Fibroblast of skin of back (primary cell): ENCODE measurements at regions not wholly inside any gene's neighbourhood (a gene's known extent, or its start where the extent isn't known, plus 50 kb on each side); places are given as distances from the start of the nearest gene placed in this dataset.
A peak's percentile ranks its signal among the peaks of the same experiment; 100 is the strongest.

Experiments used
- DNase-seq: peaks from one replicate; pipeline ENCODE4 v3.0.0-alpha.2; 2013

- no peak for DNase-seq
Measured at GRCh38 chr4:180861651-180862050, 1381.6 kb upstream of the TENM3 start.

- DNase-seq, result no peak
Measured at GRCh38 chr4:180866933-180867643, 1376.1 kb upstream of the TENM3 start.

DNA sequence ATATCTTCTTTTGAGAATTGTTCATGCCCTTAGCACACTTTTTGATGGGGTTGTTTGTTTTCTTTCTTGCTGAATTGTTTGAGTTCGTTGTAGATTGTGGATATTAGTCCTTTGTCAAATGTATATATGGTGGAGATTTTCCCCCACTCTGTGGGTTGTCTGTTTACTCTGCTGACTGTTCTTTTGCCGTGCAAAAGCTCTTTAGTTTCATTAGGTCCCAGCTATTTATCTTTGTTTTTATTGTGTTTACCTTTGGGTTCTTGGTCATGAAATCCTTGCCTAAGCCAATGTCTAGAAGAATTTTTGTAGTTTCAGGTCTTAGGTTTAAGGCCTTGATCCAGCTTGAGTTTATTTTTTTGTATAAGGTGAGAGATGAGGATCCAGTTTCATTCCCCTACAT lies 1372.6 kb upstream of the TENM3 start:
- no peak for DNase-seq

- no peak for DNase-seq
Measured at GRCh38 chr4:180898305-180898704, 1344.9 kb upstream of the TENM3 start.

- DNase-seq, result no peak
Measured at GRCh38 chr4:180900781-180901180, 1342.4 kb upstream of the TENM3 start.

GRCh38 chr4:180909279-180909678 lies 1333.9 kb upstream of the TENM3 start:
- DNase-seq, result no peak

- peak; percentile 59 for DNase-seq
Measured at GRCh38 chr4:180913750-180914149, 1329.5 kb upstream of the TENM3 start.

GRCh38 chr4:180923486-180923885 lies 1319.7 kb upstream of the TENM3 start:
- DNase-seq, result peak; percentile 87

GRCh38 chr4:180925805-180926204 lies 1317.4 kb upstream of the TENM3 start:
- peak; percentile 42 for DNase-seq

DNA sequence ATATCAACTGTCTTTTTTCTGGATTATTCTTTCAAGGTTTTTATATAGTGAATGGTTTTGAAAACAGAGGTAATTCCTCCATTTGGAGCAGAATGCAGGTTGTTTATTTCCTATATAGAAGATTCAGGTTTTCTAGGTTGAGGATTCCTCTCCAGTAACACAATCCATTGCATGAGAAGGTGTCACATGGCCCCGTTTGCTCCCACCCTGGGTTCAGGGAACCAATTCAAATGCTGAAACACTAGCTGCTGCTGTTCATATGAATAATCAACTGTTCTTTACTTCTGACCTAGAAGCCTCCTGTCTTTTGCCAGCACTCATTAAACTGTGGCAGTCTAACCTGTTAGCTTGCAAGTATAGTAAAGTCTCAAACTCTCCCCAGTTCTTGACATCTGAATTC lies 1316.9 kb upstream of the TENM3 start:
- no peak for DNase-seq

DNA sequence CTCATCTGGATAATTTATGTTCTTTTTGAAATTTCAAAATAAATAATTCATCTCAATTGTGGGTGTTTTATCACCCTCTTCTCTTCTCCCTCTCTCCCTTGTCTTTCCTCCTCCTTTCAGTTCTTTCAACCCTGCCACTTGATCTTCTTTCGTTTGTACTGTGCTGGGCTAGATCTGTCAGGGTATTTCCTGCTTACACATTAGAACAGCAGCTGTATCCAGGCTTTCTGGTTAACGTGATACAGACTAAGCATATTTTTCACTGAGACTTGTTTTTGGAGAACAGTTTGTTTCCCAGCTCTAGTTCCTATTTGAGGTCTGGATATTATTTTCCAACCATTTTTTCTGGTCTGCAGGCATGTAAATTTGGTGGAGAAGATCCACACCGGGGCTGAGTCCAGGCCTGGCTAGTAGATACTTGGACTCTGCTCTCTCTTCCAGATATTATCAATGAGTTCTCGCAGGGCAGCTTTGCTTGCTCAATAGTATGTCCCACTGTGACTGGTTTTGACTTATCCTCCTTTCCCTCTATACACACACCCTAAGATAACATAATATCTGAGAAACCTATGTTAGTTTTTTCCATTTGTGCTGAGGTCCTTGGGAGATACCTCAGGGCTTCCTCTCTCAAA lies 1310.7 kb upstream of the TENM3 start:
- no peak for DNase-seq

DNA sequence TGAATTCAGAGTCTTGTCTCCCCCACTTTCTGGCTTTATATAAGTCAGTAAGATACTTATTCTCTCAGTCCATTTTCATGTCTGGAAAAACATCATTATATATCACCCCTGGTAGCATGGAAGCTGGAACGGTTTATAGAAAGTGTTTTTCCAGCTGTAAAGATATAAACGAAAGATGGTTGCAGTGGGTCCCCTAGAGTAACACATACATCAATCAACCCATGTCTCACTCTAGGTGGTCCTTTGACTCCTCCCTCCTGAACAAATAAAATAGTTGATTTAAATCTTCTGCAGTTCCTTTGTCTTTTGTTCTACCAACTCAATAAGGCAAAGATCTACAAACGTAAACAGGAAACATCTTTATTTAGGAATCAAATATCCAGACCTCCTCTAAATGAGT lies 1306.1 kb upstream of the TENM3 start:
- no peak for DNase-seq

DNA sequence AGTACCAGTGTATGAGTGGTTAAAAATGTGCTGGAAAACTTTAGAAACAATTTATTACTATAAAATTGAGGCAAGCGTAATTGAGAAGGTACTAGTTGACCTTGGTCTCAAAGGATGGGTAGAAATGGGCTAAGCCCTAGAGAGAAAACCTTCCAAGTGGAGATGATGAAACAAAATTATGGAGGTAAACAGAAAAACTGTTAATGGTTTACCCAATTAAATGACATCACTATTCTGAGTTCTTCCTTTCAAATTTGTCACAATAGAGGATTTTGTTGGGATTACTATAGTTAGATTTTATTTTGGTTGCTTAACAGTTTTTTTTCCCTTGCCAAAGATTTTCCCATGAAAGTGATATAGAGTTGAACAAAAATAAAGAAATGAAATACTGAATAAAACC lies 1302.5 kb upstream of the TENM3 start:
- no peak for DNase-seq

DNA sequence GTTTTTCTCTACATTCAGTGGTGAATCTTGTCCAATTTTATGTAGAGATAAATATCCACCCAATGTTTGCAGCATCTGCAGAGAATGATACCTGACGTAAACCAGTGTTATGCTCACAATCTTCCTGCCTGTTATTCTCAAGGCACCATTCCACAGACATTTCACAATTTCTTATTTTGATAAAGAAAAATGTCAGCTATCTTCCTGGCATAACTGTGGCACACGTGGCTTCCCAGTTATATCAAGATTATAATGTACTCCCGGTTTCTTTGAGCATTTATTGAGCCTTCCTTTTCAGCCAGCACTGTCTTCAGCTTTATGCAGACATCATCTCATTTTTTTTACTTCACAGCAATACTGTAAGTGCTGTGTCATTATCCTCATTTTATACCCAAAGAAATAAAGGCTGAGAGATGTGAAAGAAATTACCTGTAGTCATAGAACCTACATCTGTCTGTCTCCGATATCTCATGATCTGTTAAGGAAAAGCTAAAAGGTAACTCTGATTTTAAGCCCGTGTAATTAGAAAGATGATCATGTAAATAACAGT lies 1300.8 kb upstream of the TENM3 start:
- DNase-seq, result no peak

GRCh38 chr4:180946188-180946587 lies 1297.0 kb upstream of the TENM3 start:
- no peak for DNase-seq

- peak; percentile 25 for DNase-seq
Measured at GRCh38 chr4:180947425-180947824, 1295.8 kb upstream of the TENM3 start.

DNA sequence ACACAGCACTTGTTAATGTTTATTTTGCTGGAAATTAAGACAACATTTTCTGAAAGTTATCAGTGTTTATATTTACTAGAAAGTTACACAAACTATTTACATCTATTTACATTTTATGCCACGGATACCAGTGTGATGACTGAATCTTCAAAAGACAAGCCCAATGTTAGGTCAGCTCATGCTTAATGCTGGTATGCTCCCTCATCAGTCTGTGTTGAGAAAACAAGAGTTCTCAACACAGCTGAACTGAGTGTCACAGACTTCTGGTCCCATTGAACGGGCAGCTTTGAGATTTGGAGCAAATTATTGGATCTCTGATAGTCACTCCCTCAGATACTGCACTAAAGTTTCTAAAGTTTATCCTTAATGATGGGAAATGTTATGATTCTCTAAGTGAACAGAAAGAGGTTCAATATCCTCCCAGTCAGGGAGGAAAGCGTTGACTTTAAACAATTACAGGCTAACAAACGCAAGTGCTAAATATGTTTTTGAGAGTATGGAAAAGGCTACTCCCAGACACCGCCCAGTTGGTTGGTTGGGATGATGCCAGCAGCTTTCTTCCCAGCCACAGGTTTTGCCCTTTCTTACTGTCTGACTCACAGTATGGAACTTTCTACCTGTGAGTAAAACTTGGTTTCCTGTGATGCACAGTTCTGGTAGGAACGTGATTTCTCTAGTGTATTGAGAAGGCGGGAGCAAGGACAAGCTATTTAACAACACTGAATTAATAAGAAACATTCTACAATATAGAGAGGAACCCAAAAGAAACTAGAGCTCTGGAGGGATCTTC lies 1293.6 kb upstream of the TENM3 start:
- DNase-seq, result no peak

- DNase-seq, result no peak
Measured at GRCh38 chr4:180950377-180950776, 1292.8 kb upstream of the TENM3 start.

DNA sequence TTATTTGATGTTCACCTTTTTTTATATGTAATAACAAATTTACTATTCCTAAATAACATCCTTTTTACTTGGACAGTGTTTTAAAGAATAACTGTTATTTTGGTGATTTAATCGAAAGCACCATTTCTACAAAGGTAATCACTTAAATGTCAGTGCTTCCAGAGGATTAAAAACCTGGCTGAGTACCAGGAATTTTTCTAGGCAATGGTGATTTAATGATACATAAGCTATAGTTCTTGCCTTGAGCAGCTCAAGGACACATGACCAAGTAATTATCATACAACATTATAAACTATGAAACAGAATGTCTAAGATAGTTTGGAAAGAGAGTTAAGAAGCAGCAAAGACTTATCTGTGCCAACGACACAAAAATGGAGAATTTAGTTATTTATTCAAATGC lies 1291.9 kb upstream of the TENM3 start:
- DNase-seq, result no peak

DNA sequence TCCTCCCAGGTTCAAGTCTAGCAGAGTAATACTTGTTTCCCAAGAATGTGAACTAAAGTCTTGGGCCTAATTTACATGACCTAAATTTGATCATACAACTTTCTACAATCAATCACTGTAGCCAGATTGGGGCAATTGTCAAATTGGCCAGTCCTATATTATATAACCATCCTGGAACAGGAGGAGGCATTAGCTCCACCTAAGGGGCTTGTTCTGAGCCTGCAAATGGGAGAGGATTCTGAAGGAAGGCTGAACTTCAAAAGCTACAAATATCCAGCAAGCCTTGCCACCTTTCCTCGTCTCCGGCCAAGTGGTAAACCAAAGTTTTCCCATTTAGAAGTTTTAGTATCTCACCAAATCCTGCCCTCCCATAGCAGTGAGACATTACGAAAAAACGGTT lies 1289.6 kb upstream of the TENM3 start:
- no peak for DNase-seq

GRCh38 chr4:180960743-180961401 lies 1282.3 kb upstream of the TENM3 start:
- DNase-seq, result no peak

DNA sequence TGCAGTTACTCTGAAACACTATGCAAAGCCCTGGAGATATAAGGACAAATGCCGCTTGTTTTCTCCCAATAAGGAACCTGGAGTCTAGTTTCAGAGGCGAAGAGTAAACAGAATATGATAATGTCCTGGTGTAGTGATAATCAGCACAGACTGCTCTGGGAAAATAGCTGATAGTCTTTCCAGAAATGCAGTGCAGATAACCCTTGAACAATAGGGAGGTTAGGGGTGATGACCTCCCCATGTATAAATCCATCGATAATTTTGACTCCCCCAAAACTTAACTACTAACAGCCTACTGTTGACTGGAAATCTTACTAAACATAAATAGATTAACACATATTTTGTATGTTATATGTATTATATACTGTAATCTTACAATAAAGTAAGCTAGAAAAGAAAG lies 1280.9 kb upstream of the TENM3 start:
- no peak for DNase-seq

- no peak for DNase-seq
Measured at GRCh38 chr4:180966312-180966711, 1276.9 kb upstream of the TENM3 start.
